ENCODE measurements at regions not wholly inside any gene's neighbourhood (a gene's known extent, or its start where the extent isn't known, plus 50 kb on each side); places are given as distances from the start of the nearest gene placed in this dataset.

- H3K4me3 ChIP-seq (ENCODE audit: low read depth, low read length) = peak overlapping the region; percentile 48; the same call in 1 of the 2 replicates
- no peak for DNase-seq (ENCODE audit: low read depth)
- TF ChIP-seq CTCF (IDR thresholded peaks at IDR 0.05; ENCODE audit: control insufficient read depth, extremely low read depth, insufficient read depth) = no peak
Measured at GRCh38 chr6:166862978-166863530, 93.3 kb downstream of the RNASET2 start.

- no peak for DNase-seq (ENCODE audit: low read depth)
- H3K4me3 ChIP-seq (ENCODE audit: low read depth, low read length) = peak overlapping the region; percentile 48
- peak; percentile 22; the same call in 1 of the 2 replicates for TF ChIP-seq CTCF (IDR thresholded peaks at IDR 0.05; ENCODE audit: control insufficient read depth, extremely low read depth, insufficient read depth)
Measured at GRCh38 chr6:166862287-166862977, 93.9 kb downstream of the RNASET2 start.

- no peak for TF ChIP-seq CTCF (IDR thresholded peaks at IDR 0.05; ENCODE audit: control insufficient read depth, extremely low read depth, insufficient read depth)
- H3K4me3 ChIP-seq (ENCODE audit: low read depth, low read length) = peak overlapping the region; percentile 48
- no peak for DNase-seq (ENCODE audit: low read depth)
Measured at GRCh38 chr6:166861961-166862286, 94.4 kb downstream of the RNASET2 start.

- TF ChIP-seq CTCF (IDR thresholded peaks at IDR 0.05; ENCODE audit: control insufficient read depth, extremely low read depth, insufficient read depth) = no peak
- no peak for DNase-seq (ENCODE audit: low read depth)
- no peak overlapping the region for H3K4me3 ChIP-seq (ENCODE audit: low read depth, low read length)
Measured at GRCh38 chr6:166861304-166861703, 95.0 kb downstream of the RNASET2 start.

- DNase-seq (ENCODE audit: low read depth) = no peak
- no peak for TF ChIP-seq CTCF (IDR thresholded peaks at IDR 0.05; ENCODE audit: control insufficient read depth, extremely low read depth, insufficient read depth)
- H3K4me3 ChIP-seq (ENCODE audit: low read depth, low read length) = no peak overlapping the region
Measured at GRCh38 chr6:166860392-166860791, 96.0 kb downstream of the RNASET2 start.

GRCh38 chr6:166855416-166855815, 100.9 kb downstream of the RNASET2 start:
- no peak overlapping the region for H3K4me3 ChIP-seq (ENCODE audit: low read depth, low read length)
- no peak for TF ChIP-seq CTCF (IDR thresholded peaks at IDR 0.05; ENCODE audit: control insufficient read depth, extremely low read depth, insufficient read depth)
- no peak for DNase-seq (ENCODE audit: low read depth)
